ENCODE measurements at regions not wholly inside any gene's neighbourhood (a gene's known extent, or its start where the extent isn't known, plus 50 kb on each side); places are given as distances from the start of the nearest gene placed in this dataset.

DNA sequence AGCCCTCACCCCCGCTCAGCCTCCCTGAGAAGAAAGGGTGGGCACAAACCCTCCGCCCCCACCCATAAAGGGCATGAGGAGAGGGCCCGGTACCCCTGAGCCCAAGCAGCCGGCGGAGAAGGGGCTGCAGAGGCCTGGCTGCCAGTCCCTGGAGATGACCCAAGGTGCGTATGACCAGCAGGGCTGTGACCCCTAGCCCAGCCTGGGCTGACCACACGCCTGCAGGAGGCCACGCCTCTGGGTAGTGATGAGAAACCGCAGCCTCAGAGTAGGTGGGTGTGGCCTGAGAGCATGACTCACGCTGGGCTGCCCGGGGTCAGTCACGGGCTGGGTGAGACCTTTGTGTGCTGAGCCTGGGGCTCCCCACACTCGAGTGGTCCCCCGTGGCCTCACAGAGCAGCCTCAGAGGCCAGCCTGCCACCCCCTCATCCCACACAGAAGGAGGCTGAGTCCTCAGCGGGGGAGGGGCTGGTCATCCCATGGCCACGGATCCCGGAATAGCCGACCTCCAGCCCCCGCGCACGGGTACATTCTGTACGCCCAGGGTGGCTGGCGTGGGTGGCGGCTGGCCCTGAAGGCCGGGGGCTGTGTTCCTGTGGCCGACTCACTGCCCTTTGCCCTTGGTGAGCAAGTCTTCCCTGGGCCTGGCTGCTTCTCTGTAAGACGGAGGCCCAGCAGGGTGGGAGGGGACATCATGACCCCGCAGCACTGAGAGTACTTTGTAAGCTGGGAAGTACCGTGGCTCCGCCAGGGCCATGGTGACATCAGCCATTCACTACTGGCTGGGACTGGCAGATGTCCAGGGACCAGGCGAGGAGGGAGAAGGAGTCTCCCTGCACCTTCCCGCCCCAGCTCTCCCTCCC lies 110.8 kb upstream of the OTOS start:
- no peaks in the 10 kb centered on the region for H3K9me3 Mint-ChIP-seq
- H3K27me3 Mint-ChIP-seq, result peaks cover 9% of the 10 kb centered on the region
- no peaks in the 10 kb centered on the region for H3K4me1 Mint-ChIP-seq
- no peaks in the 10 kb centered on the region for H3K36me3 Mint-ChIP-seq
- no peak overlapping the region for H3K27ac Mint-ChIP-seq
- no peak overlapping the region for H3K4me3 Mint-ChIP-seq

DNA sequence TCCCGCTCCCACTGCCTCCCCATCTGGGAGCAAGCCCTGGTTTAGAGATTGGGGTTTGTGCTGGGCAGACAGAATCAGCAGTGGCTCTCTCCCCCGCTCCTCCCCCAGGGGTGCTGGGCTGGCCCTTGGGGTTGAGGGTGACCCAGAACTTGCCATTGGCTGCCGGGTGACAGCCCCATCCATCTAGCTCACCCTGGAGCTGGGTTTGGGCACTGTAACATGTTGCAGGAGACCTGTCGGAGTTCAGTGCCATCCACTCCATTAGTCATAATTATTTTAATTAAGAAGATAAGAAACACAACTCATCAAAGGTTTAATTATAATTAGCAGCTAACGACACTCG lies 111.4 kb upstream of the OTOS start:
- no peak overlapping the region for H3K27ac Mint-ChIP-seq
- peaks cover 7% of the 10 kb centered on the region for H3K27me3 Mint-ChIP-seq
- no peaks in the 10 kb centered on the region for H3K4me1 Mint-ChIP-seq
- H3K36me3 Mint-ChIP-seq, result no peaks in the 10 kb centered on the region
- H3K9me3 Mint-ChIP-seq, result no peaks in the 10 kb centered on the region
- H3K4me3 Mint-ChIP-seq, result no peak overlapping the region

DNA sequence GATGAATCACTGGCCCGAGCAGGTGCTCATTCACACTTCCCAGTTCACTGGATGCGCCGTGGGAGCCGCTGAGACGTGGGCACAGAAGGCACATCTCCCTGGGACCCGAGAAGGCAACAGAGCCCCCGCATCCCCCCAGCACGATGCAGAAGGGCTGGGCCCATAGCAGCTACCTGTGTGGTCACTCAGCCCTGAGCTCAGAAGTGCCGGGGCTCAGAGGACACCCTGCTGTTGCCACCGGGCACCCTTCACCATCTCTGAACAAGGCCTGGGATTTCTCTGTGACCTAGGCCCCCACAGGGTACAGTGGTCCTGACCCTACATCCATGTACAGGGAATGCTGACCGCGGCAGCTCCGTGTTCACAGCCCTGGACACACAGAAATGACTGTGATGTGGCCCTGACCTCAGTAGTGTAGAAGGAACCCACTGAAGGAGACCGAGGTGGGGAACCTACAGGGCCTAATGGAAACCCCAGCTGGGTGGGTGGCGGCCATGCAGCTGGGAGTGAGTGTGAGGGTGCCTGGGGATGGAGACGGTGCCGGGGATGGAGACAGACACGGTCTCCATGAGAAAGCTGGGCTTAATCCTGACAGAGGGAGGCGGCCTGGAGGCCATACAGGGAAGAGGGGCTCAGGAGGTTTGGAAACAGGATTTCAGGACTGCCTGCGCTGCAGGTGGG lies 111.9 kb upstream of the OTOS start:
- Mint-ChIP-seq H3K36me3 (no peaks in the 10 kb centered on the region), H3K9me3 (no peaks in the 10 kb centered on the region), H3K27me3 (peaks cover 4% of the 10 kb centered on the region), H3K4me3 (no peak overlapping the region), H3K4me1 (no peaks in the 10 kb centered on the region), H3K27ac (no peak overlapping the region)

DNA sequence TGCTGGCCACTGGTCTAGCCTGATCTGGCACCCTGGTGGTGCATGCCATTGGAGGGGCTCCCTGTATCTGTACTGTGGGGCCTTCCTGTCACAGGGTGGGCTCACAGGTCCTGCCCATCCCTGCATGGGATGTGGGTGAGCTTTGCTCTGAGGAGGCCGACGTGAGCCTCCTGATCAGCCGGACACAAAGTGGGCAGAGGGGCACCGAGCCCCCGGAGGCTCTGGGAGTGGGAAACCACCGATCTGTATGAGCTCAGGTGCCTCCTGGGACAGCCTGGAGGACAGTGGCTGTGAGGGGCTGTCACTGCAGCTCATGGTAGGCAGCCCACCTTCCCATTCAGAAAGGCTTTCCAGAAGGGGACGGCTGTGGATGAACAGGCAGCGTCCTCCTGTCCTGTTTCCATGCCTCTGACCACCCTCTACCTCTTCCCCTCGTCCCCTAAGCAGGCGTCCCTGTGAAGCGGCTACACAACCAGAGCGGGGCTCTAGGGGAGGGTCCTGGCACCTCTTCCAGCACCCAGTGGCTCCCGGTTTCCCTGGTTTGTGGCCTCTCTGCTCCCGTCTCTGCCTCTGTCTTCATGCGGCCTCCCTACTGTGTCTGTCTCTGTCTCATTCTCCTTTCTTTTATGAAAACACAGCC lies 112.5 kb upstream of the OTOS start:
- Mint-ChIP-seq H3K4me3 (no peak overlapping the region), H3K36me3 (no peaks in the 10 kb centered on the region), H3K27me3 (peaks cover 2% of the 10 kb centered on the region), H3K27ac (no peak overlapping the region), H3K4me1 (no peaks in the 10 kb centered on the region), H3K9me3 (no peaks in the 10 kb centered on the region)

DNA sequence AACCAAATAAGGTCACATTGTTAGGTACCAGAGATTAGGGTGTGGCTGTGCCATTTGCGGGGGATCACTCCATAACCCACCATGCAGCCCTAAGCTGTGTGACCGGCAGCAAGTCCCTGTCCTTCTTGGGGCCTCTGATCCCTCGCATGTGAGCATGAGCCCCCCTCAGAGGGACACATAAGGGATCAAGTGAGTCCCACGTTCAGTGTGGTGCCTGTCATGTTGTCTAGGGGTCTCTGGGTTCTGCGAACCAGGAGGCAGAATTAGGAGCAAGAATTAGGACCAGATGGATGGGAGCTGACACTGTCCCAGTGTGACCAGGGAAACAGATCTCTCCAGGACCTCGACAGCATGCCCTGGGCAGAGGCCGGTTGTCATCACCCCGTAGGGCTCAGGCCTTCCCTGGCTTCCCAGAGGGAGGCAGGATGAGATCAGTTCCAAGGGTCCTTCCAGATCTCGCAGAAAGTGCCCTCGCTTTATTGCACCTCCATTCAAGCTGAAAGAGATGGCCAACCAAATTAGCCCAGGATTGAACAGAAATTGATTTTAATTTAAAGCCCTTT lies 113.2 kb upstream of the OTOS start:
- Mint-ChIP-seq H3K27ac (no peak overlapping the region), H3K4me1 (no peaks in the 10 kb centered on the region), H3K27me3 (peaks cover 2% of the 10 kb centered on the region), H3K36me3 (no peaks in the 10 kb centered on the region), H3K9me3 (no peaks in the 10 kb centered on the region), H3K4me3 (no peak overlapping the region)

DNA sequence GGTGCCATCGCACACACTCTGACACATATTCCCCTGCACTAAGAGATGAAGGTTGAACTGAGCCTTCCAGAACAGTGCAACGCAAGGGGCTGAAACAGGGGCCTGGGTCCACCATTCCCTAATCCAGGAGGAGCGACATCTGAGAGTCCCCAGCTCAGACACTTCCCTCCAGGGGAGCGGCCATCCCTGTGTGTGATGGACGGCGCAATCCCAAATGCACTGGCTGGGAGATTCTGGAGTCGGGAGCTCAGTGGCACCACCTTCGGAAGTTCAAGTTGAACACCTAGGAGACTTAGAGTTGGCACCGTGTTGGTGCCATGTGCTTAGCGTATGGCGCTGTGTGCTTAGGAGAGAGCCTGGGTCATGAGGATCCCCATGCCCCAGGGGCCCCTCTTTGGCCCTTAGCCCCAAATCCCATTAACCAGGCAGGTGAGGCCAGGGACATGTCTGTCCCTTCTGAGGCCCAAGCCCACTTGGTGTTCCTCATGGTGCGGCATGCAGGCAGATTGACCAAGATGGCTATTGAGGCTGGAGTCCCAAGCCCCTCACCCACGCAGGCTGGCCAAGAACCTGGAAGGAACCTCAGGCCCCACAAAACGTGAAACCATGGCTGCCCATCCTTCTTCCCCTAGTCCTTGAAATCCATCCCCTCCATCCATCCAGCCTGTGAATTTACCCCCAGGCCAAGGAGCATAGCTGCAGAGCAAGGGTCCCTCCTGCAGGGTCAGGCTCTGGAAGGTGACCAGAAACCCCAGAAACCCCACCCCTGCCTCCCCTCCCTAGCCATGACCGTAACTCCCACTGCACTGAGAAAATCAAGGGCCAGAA lies 114.1 kb upstream of the OTOS start:
- H3K4me1 Mint-ChIP-seq, result no peaks in the 10 kb centered on the region
- H3K9me3 Mint-ChIP-seq, result no peaks in the 10 kb centered on the region
- H3K4me3 Mint-ChIP-seq, result no peak overlapping the region
- H3K36me3 Mint-ChIP-seq, result no peaks in the 10 kb centered on the region
- peaks cover 2% of the 10 kb centered on the region for H3K27me3 Mint-ChIP-seq
- H3K27ac Mint-ChIP-seq, result no peak overlapping the region

DNA sequence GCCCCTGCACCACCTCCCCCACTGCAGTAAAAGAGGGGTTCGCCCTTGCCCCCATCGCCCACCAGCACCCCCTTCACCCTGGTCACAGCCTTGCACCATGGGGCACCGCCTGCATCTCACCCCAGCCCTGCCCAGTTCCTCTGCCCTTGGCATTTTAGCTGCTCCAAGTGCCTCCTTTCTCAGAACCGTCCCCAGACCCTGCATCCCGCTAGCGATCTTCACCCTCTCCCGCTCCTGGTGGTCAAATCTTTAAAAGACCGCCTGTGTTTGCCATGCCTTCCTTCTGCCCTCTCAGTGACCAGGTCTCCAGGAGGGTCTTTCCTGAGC lies 114.7 kb upstream of the OTOS start:
- H3K4me1 Mint-ChIP-seq, result no peaks in the 10 kb centered on the region
- H3K9me3 Mint-ChIP-seq, result no peaks in the 10 kb centered on the region
- H3K36me3 Mint-ChIP-seq, result no peaks in the 10 kb centered on the region
- peaks cover 2% of the 10 kb centered on the region for H3K27me3 Mint-ChIP-seq
- H3K4me3 Mint-ChIP-seq, result no peak overlapping the region
- no peak overlapping the region for H3K27ac Mint-ChIP-seq

DNA sequence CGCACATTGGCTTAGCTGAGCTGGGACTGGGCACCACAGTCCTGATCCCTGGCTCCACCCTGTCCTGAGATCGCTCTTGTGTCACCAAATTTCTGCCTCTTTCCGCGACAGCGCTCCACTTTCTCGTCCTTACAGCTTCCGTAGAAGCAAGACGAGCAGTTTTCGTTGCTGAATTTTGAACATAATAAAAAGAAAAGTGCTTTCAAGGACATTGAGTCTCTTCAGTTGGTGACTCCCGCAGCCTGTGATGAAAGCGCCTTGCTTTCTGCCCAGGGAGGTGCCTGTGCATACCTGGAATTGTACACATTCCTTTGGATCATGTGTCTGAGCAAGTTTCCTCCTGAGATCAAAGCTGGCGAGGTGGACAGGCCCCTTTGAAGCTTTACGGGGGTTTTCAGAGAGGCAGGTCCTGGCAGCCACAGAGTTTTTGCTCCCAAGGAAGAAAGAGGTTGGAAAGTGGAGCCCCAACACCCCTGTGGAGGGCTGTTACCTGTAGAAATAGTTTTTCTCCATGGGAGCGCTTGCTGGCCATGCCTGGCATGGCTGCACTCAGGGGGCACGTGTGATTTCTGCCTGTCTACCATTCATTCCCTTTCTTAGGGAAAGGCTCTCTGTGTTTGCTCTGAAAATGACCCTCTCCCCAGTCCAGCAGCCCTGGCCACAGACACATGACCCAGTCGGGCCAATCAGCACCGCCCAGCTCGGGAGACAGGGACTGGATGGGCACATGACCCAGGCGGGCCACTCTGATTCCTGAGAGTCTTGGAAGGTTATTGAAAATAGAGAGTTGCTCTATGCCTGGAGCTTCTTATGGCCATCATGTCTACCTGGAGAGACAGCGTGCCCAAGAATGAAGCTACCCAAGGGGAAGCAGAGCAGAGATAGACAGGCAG lies 115.6 kb upstream of the OTOS start:
- Mint-ChIP-seq H3K36me3 (no peaks in the 10 kb centered on the region), H3K9me3 (no peaks in the 10 kb centered on the region), H3K4me1 (no peaks in the 10 kb centered on the region), H3K27me3 (peaks cover 2% of the 10 kb centered on the region), H3K27ac (no peak overlapping the region), H3K4me3 (no peak overlapping the region)

DNA sequence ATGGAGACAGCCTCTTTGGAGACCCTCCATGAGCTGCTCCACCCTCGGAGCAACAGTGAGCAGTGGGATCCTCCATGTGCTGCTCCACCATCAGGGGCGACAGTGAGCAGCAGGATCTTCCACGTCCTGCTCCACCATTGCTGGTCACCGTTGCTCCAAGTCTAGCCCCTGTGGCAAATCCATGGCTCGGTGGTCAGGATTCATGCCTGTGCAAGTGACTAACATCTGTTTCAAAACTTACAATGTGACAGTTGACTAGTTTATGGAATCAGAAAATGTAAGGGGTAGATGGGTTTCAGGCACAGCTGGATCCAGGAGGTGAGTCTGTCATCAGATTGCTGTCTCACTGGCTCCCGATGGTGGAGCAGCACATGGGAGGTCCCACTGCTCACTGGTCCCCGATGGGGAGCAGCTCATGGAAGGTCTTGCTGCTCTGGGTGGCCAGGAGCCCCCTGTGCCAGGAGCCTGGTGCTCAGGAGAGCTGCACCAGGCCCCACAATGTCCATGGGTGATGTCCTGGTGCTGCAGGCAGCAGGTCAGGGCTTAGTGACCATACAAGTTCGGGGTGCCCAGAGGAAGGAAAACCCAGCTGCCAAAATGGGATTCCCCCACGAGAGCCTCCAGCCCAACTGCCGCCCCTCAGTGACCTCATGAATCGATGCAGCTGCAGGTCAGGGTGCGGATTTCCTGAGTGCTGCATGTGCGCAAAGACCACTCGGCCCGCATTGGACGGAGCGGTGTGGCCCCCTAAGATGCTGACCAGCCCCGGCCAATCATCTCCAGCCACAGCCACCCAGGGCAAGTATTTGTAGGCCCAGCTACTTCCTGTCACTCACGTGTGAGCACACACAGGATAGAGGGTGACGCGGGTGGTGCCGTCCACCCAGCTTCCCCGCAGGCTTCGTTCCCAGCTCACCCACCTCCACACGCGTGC lies 116.5 kb upstream of the OTOS start:
- H3K4me1 Mint-ChIP-seq, result no peaks in the 10 kb centered on the region
- H3K27me3 Mint-ChIP-seq, result peaks cover 2% of the 10 kb centered on the region
- H3K4me3 Mint-ChIP-seq, result no peak overlapping the region
- no peaks in the 10 kb centered on the region for H3K36me3 Mint-ChIP-seq
- H3K27ac Mint-ChIP-seq, result no peak overlapping the region
- H3K9me3 Mint-ChIP-seq, result peaks cover 2% of the 10 kb centered on the region

DNA sequence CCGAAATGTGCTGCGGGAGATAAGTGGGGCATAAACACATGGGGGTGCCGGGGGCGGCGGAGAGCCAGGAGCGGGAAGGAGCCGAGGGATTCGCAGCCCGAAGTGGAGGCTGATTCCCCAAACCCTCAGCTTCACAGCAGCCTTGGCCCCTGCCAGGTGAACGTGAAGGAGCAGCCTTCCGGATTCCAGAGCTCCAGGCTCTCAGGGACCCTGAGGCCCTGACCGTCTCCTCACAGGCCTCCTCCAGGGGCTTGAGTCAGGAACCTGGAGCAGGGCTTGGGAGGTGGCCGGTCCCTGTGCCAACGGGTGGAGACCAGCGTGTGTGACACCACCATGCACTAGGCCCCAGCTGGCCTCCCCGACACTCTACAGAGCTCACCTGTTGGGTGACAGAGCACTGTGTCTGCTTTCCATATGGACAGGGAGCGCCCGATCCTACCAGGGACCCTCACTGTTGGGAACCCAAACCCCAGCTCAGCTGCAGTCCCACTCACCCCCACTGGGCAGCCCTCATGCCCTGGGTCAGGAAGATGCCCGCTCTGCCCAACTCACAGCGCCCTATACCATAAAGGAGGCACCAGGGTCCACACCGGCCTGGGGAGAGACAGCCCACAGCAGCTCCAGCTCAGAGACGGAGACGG lies 117.6 kb upstream of the OTOS start:
- Mint-ChIP-seq H3K27ac (no peak overlapping the region), H3K4me1 (no peaks in the 10 kb centered on the region), H3K9me3 (peaks cover 7% of the 10 kb centered on the region), H3K4me3 (no peak overlapping the region), H3K36me3 (peaks cover 2% of the 10 kb centered on the region), H3K27me3 (peaks cover 2% of the 10 kb centered on the region)

DNA sequence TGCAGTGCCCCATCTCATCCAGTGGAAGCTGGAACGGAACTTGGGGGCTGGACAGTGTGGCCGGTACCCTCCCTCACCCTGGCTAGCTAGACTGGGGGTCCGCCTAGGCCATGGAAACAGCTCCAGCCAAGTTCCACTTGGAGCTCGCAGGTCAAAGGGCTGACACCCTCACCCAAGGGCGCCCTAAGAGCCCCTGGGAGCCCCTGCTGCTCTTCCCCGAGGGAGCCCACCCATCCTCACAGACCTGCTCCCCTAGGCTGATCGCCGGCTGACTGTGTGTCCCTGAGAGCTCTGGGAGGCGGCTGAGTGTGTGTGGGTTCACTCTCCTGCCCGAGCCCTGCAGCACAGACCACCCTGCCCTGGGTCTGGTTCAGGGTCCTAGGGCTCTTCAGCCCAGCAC lies 118.2 kb upstream of the OTOS start:
- Mint-ChIP-seq H3K9me3 (peaks cover 11% of the 10 kb centered on the region), H3K4me3 (no peak overlapping the region), H3K36me3 (peaks cover 3% of the 10 kb centered on the region), H3K4me1 (no peaks in the 10 kb centered on the region), H3K27me3 (no peaks in the 10 kb centered on the region), H3K27ac (no peak overlapping the region)

DNA sequence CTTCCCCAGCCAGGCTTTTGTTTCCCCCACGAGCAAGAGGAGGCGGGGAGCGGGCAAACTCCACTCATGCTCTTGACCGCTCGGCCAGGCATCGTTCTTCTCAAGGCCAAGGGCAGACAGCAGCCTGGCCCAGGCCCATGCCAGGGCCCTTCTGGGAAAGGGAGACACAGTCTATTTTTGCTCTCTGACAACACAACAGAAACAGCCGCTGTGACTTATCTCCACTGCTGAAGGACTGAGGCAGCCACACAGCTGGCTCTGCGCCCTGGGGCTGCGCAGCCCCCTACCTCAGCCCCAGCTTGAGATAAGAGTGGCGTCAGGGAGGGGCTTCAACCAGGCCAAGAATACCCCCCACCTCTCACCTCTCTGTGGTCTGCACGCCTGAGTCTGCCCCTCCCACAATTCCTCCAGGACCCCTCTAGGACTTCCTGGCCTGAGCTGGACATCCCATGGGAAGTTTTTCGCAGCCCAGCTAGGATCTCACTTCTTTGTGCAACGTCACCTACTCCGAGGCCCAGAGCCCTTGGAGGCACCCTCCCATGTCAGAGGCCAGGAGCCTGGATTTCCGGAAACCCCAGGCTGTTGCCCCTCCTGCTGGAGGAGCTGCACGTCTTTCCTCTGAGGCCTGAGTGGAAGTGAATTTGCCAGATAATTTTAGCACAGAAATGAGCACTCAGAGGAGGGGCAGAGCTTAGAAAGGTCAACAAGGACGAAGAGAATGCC lies 118.9 kb upstream of the OTOS start:
- no peak overlapping the region for H3K4me3 Mint-ChIP-seq
- peaks cover 14% of the 10 kb centered on the region for H3K9me3 Mint-ChIP-seq
- H3K27me3 Mint-ChIP-seq, result no peaks in the 10 kb centered on the region
- no peaks in the 10 kb centered on the region for H3K4me1 Mint-ChIP-seq
- no peak overlapping the region for H3K27ac Mint-ChIP-seq
- H3K36me3 Mint-ChIP-seq, result peaks cover 4% of the 10 kb centered on the region

DNA sequence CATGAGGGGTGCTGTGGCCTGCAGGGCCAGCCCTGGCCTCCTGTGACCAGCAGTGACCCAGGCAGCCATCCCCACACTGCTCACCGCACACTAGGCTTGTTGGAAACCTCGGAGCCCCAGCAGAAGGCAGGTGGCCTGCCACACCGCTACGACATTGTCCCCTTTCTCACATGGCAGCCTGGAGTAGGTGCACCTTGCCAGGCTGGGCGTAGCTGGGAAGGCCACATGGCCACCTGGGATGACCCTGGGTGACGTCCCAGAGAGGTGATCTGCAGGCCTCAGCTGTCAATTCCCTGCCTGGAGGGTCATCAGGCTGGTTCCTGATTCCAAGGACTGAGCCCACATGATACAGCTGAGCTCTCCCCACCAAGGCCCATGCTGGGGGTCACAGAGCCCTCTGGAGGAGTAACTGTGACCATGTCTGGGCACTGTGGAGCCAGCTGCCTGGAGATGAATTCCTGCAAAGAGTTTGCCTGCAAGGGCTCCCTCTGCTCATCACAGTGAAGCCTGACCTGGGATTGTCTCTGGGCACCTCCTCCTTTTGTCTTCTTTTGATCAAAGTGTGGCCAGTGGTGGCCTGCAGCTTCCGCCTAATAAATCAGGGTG lies 119.6 kb upstream of the OTOS start:
- Mint-ChIP-seq H3K27me3 (no peaks in the 10 kb centered on the region), H3K36me3 (peaks cover 4% of the 10 kb centered on the region), H3K4me3 (no peak overlapping the region), H3K27ac (no peak overlapping the region), H3K4me1 (no peaks in the 10 kb centered on the region), H3K9me3 (peaks cover 14% of the 10 kb centered on the region)

All from activated naive CD4-positive, alpha-beta T cell treated with anti-CD3 and anti-CD28 coated beads, Interleukin-2, amount 50 U/mL, for 24 hours (primary cell).